Stimulated activated CD8-positive, alpha-beta memory T cell treated with anti-CD3 and anti-CD28 coated beads, Interleukin-2, amount 100 ng/mL, for 1 hour (primary cell): ENCODE measurements at regions not wholly inside any gene's neighbourhood (a gene's known extent, or its start where the extent isn't known, plus 50 kb on each side); places are given as distances from the start of the nearest gene placed in this dataset.

Experiments
- DNase-seq, 2 donors: peaks; one replicate each; pipeline ENCODE4 v3.0.0-alpha.2; 2020; ENCODE audit warnings: low read depth in 2 of 2

DNA sequence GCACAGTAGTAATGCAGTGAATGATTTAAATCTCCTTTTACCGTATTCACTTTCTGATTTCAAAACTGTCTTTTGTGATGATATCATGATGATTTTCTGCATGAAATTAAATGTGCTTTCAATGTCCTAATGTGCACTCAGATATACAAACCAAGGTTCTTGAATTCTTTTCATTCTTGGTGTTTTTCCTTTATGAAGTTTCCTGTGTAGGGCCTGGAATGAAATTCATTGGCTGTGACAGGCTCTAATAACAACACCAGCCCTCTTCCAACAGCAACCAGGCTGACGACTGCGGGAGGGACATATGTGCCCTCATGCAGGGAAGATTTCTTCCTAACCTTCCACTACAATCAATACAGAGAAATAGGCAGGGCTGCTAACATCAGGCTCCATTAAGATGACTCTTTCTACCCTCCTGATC lies 1052.0 kb downstream of the DIAPH3 start:
- DNase-seq = no peak

DNA sequence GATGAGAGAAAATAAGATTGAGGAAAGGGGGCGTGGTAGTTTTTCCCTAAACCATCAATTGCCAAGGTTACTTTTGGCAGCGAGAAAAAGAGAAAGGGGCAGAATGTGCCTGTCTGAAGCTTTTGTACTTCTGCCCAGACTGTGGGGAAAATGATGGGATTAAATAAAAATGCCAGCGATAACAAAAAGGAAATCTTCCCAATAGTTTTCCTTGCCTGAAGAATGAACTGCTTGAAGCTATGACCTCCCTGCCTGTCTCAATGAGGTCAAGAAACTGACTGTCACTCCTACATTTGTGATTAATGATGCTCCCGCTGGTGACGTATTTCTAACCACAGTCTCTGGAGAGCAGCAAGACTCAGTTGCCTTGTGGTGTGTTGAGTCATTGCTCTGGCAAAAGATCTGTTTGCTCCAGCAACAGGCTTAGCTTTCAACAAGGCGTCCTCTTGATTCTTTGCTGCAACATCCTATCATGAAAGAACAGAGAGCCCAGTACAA lies 1051.5 kb downstream of the DIAPH3 start:
- no peak for DNase-seq

GRCh38 chr13:59119475-59119874 lies 1044.3 kb downstream of the DIAPH3 start:
- no peak for DNase-seq

- no peak for DNase-seq
Observed at GRCh38 chr13:59120297-59120843, 1043.4 kb downstream of the DIAPH3 start.

DNA sequence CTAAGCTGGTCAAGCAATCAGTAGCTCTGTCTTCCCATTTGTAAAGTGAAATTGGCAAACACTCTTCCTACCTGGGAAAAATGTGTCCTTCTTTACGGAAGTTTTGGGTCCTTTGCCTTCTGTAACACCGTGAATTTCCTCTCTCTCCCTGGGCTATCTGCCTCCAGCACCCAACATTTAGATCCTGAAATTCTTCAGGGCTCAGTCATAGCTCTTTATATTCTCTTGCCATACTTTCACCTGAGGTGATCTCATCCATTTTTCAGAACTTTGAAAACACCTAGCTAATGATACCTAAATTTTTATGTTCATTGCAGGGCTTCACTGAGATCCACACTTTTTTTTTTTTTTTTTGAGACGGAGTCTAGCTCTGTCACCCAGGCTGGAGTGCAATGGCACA lies 1042.2 kb downstream of the DIAPH3 start:
- no peak for DNase-seq

- DNase-seq = no peak
Observed at GRCh38 chr13:59126474-59126873, 1037.3 kb downstream of the DIAPH3 start.

DNA sequence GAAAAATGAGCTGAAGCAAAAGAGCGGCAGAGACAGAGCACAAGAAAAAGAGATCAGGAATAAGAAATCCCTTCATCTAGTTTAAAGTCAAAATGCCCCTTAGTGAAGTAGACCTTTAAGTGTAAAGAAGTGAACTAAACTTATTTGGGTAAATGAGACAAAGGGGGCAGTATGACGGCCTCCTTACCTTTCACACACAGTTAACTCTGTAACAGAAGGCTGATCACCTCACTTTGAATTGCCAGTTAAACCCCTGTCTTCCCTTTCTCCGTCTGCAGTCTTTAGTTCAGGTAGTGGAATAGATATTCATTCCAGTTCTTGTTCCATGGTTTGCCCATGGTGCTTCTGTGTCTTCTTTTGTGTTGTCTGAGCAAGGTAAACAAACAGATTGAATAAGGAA lies 1029.8 kb downstream of the DIAPH3 start:
- no peak for DNase-seq

DNA sequence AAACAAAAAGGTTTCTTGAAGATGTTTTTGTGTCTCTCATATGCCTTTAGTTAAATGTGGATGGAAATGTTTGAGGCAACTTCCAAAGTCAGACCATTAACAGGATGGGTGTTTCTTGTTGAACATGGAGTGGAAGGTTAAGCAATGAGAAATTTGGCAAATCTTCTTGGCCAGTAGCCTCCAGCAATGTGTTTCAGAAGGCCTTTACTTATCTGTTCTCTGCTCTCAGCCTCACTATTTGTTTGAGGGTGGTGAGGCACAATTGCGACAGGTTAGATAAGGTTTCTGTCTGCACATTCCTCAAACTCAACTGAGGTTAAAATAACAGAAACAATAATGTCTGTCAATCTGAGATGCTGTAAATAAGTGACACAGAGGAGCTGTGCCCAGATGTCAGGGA lies 1019.0 kb downstream of the DIAPH3 start:
- no peak for DNase-seq

DNA sequence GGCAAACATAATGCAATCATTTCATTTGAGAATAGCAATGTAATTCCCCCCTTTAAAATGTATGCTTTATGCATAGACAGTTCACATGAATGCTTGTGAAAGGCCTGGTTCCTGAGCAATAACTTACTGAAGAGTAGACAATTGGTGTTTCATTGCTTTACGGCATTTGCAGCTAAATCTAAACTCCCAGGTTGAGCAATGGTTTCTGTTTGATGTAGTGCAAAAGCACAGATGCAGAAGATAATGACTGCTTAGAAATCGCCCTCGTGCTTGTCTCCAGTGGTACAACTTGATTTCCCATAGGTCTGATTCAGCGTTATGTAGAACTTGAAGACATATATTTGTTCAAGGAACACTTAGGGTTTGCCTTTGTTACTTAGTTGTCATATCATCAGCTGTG lies 1018.3 kb downstream of the DIAPH3 start:
- no peak for DNase-seq

GRCh38 chr13:59157181-59157580 lies 1006.5 kb downstream of the DIAPH3 start:
- DNase-seq = no peak

DNA sequence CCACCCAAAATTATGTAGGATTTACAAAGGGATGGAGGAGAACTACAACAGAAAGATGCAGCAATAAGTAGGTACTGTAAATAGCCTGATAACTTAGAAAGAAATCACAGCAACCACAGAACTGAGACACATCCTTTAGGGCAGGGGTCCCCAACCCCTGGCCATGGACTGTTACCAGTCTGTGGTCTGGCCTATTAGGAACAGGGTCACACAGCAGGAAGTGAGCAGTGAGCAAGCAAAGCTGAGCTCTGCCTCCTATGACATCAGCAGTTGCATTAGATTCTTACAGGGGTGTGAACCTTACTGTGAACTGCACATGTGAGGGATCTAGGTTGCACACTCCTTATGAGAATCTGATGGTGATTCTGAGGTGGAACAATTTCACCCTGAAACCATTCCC lies 997.6 kb downstream of the DIAPH3 start:
- no peak for DNase-seq

DNA sequence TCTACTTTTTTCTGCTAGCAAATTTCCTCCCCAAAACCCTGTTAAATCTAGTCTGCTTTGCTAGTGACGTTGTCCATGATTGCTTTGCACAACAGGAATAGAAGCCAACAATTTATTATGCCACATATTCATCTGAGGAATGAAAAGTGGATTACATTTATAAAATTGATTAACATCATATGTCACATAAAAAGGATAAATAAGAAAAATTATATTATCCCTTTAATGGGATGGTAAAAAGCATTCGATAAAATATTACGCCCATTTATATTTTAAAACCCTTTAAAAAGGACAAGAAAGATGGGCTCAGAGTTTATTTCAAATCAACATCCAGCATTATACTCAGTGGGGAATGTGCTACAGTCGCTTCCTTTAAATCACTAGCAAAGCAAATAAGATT lies 991.7 kb downstream of the DIAPH3 start:
- no peak for DNase-seq

DNA sequence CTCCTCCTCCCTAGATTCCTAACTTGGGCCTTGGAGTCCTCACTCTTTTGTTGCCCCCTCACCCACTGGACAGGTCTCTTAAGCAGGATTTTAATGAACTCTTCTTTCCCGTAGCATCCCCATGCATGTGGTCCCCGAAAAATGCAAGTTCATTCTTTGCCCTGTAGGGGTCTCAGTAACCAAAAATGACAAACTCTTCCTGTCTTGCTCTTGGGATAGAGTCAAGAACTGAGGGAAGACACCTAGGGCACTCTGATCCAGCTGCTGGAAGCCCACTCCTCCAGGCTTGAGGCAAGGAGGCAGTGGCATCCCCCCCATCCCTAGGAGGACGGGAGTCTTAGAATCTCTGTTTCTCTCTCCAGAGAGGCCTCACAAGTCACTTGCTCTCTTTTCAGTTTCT lies 987.0 kb downstream of the DIAPH3 start:
- no peak for DNase-seq

DNA sequence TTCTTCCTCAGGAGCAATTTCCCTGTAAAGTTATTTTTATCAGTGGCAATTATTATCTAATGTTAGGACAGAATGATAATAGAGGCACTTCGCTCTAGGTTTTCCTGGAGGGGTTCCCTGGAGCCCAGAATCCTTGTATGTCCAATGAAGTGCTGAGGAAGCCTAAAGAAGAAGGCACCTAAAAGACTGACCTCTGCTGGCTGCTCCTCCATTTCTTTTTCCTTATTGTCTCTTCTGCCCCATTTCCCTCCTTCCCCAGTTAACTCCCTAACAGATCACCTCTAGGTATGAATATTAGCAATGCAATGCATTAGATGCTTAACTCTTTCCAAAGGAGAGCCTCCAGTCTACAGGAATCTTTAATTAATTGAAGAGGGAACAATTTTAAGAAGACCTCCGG lies 985.4 kb downstream of the DIAPH3 start:
- DNase-seq = no peak

- DNase-seq = no peak
Observed at GRCh38 chr13:59182241-59182640, 981.5 kb downstream of the DIAPH3 start.

DNA sequence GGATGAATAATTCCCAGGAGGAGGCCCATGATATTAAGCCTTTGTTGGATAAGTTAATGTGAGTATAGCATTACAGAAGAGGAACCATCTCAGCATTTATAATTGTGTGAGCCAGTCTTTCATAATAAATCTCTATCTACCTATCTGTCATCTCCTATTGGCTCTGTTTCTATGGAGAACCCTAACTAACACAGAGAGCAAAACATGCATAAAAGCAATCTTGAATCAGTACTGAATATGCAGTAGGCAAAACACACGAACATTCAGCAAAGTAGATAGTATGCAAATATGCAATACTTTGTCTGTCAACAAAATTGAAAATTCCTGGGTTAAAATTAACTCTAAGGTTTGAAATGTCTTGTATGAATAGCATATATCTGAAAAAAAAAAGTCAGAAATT lies 966.3 kb downstream of the DIAPH3 start:
- no peak for DNase-seq

DNA sequence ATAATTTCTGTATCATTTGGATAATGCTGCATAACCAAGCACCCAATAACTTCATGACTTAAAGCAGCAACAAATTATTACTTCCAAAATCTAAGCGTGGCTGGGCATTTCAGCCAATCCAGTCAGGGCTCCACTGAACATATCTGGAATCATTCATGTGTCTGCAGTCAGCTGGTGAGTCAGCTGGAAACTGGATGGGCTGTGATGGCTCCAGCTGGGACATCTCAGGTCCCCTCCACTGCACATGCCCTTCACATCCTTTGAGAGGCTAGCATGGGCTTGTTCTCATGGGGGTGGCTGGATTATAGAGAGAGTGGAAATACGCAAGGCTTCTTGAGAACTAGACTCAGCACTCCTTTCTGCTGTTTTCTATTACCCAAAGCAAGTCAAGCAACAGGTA lies 961.9 kb downstream of the DIAPH3 start:
- no peak for DNase-seq

DNA sequence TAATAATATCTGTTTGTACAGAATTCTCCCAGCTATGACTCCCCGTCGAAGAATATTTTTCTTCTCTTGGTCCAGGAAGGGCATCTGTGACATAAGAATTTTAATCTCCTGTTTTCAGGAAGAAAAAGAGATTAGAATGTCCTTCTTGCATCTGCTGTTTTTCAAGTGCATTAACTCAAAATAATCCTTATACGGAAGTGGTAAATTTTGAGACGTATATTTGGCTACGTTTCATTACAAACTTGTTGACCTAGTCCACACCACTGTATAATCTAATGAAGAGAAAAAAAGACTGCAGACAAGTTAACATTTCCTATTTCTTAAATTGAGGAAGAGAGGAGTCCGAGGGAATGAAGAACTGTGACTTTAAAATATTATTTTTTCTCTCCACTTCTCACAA lies 959.9 kb downstream of the DIAPH3 start:
- no peak for DNase-seq

DNA sequence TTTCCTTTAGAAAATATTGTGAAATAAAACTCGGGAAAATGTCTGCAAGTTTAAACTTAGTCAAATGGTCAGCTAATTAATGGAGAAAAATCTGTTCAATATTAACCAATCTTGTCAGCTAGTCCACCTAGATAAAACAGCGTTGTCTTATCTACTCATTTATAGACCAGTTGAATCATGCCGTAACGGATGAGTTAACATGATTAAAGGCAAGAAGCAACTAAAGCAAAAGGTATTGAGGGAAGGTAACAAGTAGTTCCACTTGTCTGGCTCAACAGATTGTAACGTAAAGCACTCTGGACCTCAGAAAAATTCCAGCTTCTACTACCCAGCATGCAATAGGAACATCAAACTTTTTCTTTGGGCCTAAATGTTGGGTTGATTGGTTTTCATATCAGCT lies 958.2 kb downstream of the DIAPH3 start:
- DNase-seq = no peak

GRCh38 chr13:59208405-59209195 lies 955.1 kb downstream of the DIAPH3 start:
- no peak for DNase-seq

GRCh38 chr13:59210543-59210942 lies 953.2 kb downstream of the DIAPH3 start:
- DNase-seq = no peak

- DNase-seq = no peak
Observed at GRCh38 chr13:59211606-59212005, 952.1 kb downstream of the DIAPH3 start.

GRCh38 chr13:59229401-59229800 lies 934.3 kb downstream of the DIAPH3 start:
- DNase-seq = no peak

- no peak for DNase-seq
Observed at GRCh38 chr13:59229861-59230260, 933.9 kb downstream of the DIAPH3 start.
